SK-N-DZ (cell line): ENCODE measurements at regions not wholly inside any gene's neighbourhood (a gene's known extent, or its start where the extent isn't known, plus 50 kb on each side); places are given as distances from the start of the nearest gene placed in this dataset.
"Not testable (repeated sequence)": the region's sequence is repeated elsewhere in the genome, so short reads cannot be mapped to it uniquely, and the experiment has no call there.

Experiments
- DNase-seq: peaks from one replicate; pipeline ENCODE4 v3.0.0-alpha.2; 2015; ENCODE audit warnings: low spot score

DNA sequence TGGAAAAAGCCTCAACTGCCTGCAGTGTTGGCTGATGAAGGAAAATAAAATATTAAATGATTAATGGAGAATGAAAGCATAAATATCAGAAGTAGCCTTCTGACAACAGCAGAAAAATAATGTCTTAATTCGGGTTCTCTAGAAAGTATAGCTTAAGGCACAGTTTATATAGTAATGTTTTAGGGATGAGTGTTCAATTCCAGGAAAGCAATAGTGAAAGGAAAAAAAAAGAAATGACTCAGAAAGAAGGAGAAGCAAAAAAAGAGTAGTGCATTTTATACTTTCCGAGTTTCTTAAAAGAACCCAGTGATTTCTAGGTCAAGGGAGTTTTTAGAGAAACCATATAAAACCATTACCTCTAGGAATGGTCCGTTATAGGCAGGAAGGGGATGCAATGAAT is 137.3 kb downstream of the HTR1B start:
- no peak for DNase-seq

DNA sequence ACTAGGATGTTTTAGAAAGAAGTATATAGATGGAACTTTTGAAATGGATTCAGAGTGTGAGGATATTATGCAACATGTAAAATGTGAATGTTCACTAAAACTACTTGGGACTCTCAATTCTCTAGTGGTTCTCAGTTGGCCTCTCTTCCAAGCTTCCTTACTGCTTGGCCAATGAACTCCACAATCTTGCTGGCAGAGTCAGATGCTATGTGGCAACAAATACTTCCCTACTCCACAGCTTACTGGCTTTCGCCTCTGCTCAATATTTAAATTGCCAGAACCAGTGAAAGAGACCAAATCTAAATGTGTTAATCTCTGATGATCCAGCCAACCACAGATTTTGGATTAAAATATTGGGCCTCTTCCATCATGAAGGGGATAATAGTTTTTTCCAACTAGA is 138.4 kb downstream of the HTR1B start:
- DNase-seq = no peak

DNA sequence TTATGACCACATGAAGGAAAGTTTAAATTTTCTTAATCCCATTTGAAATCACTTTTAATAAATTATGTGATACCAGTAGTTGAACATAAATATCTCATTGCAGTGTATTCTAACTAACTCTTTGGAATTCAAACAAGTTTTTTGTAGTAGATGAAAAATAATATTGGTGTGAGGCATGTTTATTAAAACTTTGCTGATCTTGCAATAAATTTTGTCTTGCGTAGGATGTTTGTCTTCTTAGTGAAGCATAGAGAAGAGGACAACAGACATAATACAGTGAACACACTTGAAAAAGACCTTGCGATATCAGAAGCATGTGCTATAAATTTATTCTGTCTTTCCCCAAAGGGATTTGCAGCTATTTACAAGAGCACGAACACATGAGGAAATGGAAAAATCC is 140.7 kb downstream of the HTR1B start:
- no peak for DNase-seq

GRCh38 chr6:77318256-77318655 is 145.0 kb downstream of the HTR1B start:
- no peak for DNase-seq

DNA sequence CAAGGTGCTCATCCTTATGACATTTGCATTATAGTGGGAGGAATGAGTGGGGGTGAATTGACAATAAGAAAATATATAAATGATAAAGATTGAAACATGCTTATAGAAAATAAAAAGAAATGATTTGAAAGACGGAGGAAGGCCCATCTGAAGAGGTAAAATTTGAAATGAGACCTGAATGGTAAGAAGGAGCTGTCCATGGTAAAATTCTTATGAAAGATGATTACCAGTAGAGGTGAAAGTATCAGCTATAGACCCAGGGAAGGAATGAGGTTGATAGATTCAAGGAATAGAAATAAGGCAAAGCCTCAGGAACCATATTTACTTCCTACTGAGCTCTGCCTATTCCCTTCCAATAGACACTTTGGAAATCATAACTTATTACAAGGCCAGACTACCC is 149.7 kb downstream of the HTR1B start:
- no peak for DNase-seq

GRCh38 chr6:77299931-77300330 is 163.4 kb downstream of the HTR1B start:
- DNase-seq = no peak

GRCh38 chr6:77298283-77298682 is 165.0 kb downstream of the HTR1B start:
- no peak for DNase-seq

DNA sequence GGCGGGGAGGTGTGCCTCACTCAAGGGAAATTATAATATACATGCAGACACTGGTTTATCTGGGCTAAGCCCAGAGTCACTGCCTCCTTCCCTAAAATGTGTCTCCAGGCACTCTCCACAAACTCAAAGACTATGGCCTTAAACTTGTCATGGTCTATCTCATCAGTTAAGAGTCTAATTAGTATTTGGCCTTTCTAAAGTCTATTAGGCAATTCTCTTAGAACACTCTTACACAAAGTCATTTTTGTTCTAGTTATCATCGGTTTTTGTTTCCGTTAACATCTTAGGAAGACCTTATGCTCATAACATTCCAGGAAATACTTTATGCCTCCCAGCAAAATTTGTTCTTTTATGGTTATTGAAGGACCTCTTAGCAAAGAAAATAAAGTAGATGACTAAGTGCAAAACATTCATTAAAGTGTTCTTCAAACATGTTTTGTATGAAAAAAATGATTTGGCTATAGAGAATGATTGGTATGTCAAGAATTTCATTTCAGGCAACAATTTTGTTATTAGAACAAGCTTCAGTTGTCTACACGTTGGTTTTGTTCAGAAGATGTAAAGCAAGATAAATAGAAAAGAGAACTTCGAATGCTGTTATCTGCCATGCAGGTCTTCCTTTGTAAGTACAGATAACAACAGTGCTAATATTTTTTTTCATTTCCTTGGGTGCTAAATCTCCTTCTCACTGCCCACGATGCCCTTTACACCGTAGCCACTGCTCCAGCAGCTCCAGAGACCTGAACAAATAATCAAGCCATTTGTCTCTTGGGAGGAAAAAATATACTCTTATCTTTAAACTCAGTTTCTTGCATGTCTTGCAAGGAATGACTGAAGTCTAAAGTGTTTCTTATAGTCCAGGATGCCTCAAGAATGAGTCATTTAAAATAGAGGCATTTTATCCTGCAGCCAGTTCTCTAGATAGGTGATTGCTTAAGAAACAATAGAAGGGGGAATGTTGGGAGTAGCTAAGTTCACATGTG is 170.4 kb downstream of the HTR1B start:
- no peak for DNase-seq

GRCh38 chr6:77290798-77291197 is 172.5 kb downstream of the HTR1B start:
- no peak for DNase-seq

GRCh38 chr6:77286541-77286940 is 176.8 kb downstream of the HTR1B start:
- DNase-seq = no peak

GRCh38 chr6:77273929-77274328 is 189.4 kb downstream of the HTR1B start:
- no peak for DNase-seq

DNA sequence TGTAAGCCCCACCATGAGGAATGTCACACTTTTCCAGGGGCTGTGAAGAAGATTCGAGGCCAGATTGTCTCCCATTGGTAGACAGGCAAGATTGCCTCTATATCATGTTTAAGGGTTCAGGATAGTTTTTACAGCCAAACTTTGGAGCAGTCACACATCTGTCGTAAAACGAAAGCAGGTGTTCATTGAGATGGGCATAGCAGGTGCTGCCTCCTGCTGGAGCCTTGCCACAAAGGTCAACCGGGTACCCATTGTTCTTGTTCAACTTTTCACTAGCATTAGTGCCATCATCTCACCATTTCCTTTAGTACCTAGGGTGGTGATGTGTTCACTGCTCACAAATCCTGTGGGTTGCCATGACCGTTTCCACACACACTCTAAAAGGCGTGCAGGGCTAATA is 198.3 kb downstream of the HTR1B start:
- DNase-seq = no peak

GRCh38 chr6:77263003-77263402 is 200.3 kb downstream of the HTR1B start:
- DNase-seq = peak; percentile 35

DNA sequence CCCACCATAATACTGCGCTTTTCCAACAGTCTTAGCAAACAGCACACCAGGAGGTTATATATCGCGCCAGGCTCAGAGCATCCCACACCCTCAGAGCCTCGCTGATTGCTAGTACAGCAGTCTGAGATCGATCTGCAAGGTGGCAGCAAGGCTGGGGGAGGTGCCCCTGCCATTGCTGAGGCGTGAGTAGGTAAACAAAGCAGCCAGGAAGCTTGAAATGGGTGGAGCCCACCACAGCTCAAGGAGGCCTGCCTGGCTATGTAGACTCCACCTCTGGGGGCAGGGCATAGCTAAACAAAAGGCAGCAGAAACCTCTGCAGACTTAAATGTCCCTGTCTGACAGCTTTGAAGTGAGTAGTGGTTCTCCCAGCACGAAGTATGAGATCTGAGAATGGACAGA is 211.5 kb downstream of the HTR1B start:
- DNase-seq = not testable (repeated sequence)

DNA sequence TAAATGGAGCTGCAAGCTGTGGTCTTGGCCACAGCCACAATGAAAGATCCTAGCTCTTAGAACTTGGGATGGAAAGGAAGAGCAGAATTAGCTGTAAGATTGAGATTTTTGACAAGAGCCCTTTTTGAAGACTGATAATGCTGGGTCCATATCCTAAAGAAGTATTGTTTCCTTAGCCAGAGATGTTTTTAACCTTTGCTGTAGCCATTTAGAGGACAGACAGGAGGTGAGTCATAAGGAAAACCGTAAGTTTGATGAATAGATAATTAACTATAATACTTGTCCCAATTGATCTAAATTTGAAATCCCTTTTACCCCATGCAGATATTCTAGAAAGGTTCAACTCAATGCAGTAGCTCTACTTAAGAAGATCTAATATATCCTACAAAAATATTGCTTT is 213.7 kb downstream of the HTR1B start:
- DNase-seq = no peak

DNA sequence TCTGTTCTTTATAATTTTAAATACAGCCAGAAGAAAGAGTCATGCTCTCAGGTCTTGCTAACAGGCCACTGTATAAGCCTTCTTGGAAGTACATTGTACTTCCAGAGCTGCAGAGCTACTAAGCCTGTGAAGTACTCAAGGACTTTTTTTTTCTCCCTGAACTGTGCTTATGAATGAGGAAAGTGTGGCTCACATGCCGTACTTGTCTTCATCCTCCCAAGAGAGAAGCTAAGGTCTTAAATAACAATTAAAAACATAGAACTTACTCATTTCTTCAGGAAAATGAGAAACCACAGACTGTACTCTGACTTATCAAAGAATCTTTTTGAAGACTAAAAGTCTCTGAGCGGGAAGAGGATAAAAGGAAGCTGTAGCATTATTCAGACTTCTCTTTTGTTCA is 218.3 kb downstream of the HTR1B start:
- DNase-seq = no peak

DNA sequence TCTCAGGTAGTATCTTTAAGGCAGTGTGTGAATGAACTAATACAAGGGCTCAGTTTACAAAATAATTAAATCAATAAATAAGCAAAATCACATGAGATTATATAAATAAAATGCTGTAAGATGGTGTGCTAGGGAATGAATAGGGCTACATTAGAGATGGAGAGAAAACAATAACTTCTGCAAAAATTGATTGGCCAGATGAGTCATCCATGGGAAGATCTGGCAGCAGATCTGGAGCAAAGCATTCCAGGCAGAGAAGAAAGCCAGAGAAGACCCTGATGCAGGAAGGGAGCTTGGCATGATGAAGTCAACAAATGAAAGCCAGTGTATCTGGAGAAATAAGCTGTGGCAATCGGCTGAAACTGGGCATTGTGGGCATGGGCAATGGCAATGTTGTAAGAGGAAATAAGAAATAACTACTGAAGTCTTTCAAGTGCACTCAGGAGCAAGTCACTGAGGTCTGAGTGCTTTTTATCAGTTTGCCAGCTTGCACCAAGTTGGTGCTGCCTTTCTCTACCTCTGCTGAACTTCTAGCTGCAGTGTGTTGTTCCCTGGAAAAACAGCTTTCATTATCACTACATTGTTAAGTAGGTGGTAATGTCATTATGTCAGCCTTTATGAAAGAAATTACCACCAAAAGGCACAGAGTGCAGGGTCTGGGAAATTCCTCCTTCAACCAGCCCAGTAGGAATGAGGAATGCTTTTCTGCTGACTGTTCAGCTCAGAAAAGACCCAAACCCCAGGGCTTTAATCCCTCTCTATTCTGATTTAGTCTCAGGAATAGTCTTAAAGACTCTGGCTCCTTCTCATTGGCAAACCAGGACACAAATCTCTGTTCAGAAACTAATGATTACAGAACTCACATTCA is 231.6 kb downstream of the HTR1B start:
- no peak for DNase-seq

GRCh38 chr6:77228279-77228678 is 235.0 kb downstream of the HTR1B start:
- DNase-seq = no peak

DNA sequence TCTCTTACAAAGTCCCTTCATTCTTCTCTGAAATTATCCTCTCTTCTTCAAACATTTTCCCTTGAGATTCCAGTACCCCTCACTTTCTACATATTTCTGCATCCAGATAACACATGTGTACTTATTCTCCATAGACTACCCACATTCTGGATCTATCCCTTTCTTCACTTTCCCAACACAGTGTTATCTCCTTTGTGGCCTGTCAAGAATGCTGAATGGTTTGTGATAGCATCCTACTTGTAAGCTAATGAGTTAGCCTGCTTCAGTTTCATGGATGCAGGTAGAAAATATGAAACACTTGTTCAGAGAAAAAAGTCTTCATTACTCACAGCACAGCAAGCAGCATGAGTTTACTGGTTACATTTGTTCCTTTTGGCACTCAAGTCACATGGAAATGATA is 245.4 kb downstream of the HTR1B start:
- no peak for DNase-seq

DNA sequence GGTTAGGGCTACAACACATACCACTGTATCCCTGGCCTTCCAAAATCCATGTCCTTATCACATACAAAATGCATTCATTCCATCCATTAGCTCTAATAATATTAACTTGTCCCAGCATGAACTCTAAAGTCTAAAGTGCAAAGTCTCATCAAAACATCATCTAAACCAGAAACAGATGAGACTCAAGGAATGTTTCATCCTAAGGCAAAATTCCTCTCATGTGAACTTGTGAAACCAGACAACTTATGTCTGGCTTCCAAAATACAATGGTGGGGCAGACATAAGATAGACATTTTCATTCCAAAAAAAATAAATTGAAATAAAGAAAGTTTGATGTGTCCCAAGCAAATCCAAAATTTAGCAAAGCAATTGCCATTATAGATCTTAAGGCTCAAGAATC is 257.4 kb downstream of the HTR1B start:
- no peak for DNase-seq

- no peak for DNase-seq
Measured at GRCh38 chr6:77204555-77204954, 258.7 kb downstream of the HTR1B start.

DNA sequence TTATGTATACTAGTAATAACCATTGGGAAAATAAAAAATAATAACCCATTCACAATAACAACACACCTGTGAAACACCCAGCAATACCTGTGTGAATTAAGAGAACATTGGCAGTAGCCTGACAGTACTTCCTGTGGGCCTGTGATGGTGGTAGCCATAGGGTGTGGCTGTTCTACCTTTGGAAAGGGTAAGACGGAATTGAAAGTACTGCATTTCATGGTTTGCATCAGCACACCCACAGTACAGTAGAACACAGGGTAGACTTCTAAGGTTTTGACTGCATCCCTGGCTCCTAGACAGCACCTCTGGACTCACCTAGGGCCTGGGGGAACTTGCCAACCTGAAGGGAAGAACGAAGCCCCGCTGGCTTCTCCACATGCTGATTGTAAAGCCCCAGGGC is 279.8 kb downstream of the HTR1B start:
- DNase-seq = no peak

- no peak for DNase-seq
Measured at GRCh38 chr6:77181749-77182148, 281.5 kb downstream of the HTR1B start.
